MG63 (cell line): ENCODE measurements at regions not wholly inside any gene's neighbourhood (a gene's known extent, or its start where the extent isn't known, plus 50 kb on each side); places are given as distances from the start of the nearest gene placed in this dataset.
"Not testable (repeated sequence)": the region's sequence is repeated elsewhere in the genome, so short reads cannot be mapped to it uniquely, and the experiment has no call there.

Experiments
- DNase-seq: peaks from one replicate; pipeline ENCODE4 v3.0.0-alpha.2; 2020
- H3K27me3 ChIP-seq: fragments of 250-450 bp; sonication (Bioruptor Pico); 2 replicates; pipeline ENCODE4 v1.5.1; 2020; ENCODE audit warnings: mild to moderate bottlenecking, moderate library complexity
- H3K36me3 ChIP-seq: fragments of 250-450 bp; sonication (Bioruptor Pico); 2 replicates; pipeline ENCODE4 v1.5.1; 2020; ENCODE audit warnings: mild to moderate bottlenecking, moderate library complexity
- H3K4me3 ChIP-seq: fragments of 250-450 bp; sonication (Bioruptor Pico); 2 replicates; pipeline ENCODE4 v1.5.1; 2020; ENCODE audit warnings: mild to moderate bottlenecking, moderate library complexity
- H3K9me3 ChIP-seq: fragments of 250-450 bp; sonication (Bioruptor Pico); 2 replicates; pipeline ENCODE4 v1.5.1; 2020; ENCODE audit warnings: mild to moderate bottlenecking, moderate library complexity

GRCh38 chr10:83476211-83476610, 663.1 kb upstream of the GHITM start:
- H3K36me3 ChIP-seq: no peaks in the 10 kb centered on the region
- no peak for DNase-seq

GRCh38 chr10:83489161-83489560, 650.1 kb upstream of the GHITM start:
- no peak for DNase-seq
- H3K36me3 ChIP-seq: no peaks in the 10 kb centered on the region
- no peaks in the 10 kb centered on the region for H3K9me3 ChIP-seq
- no peaks in the 10 kb centered on the region for H3K27me3 ChIP-seq
- no peak overlapping the region for H3K4me3 ChIP-seq

More at GRCh38 chr10:83476211-83476610, 663.1 kb upstream of the GHITM start:
- Histone ChIP-seq H3K4me3 (no peak overlapping the region), H3K27me3 (no peaks in the 10 kb centered on the region), H3K9me3 (no peaks in the 10 kb centered on the region)

GRCh38 chr10:83492004-83492403, 647.3 kb upstream of the GHITM start:
- H3K27me3 ChIP-seq: no peaks in the 10 kb centered on the region
- H3K36me3 ChIP-seq: no peaks in the 10 kb centered on the region
- no peaks in the 10 kb centered on the region for H3K9me3 ChIP-seq
- no peak for DNase-seq
- H3K4me3 ChIP-seq: no peak overlapping the region

- Histone ChIP-seq H3K27me3 (no peaks in the 10 kb centered on the region), H3K9me3 (no peaks in the 10 kb centered on the region), H3K36me3 (no peaks in the 10 kb centered on the region), H3K4me3 (no peak overlapping the region)
- DNase-seq: no peak
Measured at GRCh38 chr10:83512681-83513080, 626.6 kb upstream of the GHITM start.

- no peaks in the 10 kb centered on the region for H3K9me3 ChIP-seq
- H3K4me3 ChIP-seq: no peak overlapping the region
- H3K27me3 ChIP-seq: no peaks in the 10 kb centered on the region
- DNase-seq: no peak
- no peaks in the 10 kb centered on the region for H3K36me3 ChIP-seq
Measured at GRCh38 chr10:83515001-83515400, 624.3 kb upstream of the GHITM start.

GRCh38 chr10:83516788-83517187, 622.5 kb upstream of the GHITM start:
- no peak overlapping the region for H3K4me3 ChIP-seq
- no peaks in the 10 kb centered on the region for H3K9me3 ChIP-seq
- no peak for DNase-seq
- no peaks in the 10 kb centered on the region for H3K27me3 ChIP-seq
- no peaks in the 10 kb centered on the region for H3K36me3 ChIP-seq

- no peaks in the 10 kb centered on the region for H3K27me3 ChIP-seq
- H3K36me3 ChIP-seq: no peaks in the 10 kb centered on the region
- H3K9me3 ChIP-seq: no peaks in the 10 kb centered on the region
- DNase-seq: no peak
- no peak overlapping the region for H3K4me3 ChIP-seq
Measured at GRCh38 chr10:83517456-83517855, 621.9 kb upstream of the GHITM start.

- Histone ChIP-seq H3K4me3 (no peak overlapping the region), H3K9me3 (no peaks in the 10 kb centered on the region), H3K36me3 (no peaks in the 10 kb centered on the region), H3K27me3 (no peaks in the 10 kb centered on the region)
- no peak for DNase-seq
Measured at GRCh38 chr10:83518779-83519178, 620.5 kb upstream of the GHITM start.

GRCh38 chr10:83520386-83520785, 618.9 kb upstream of the GHITM start:
- DNase-seq, H3K36me3 ChIP-seq, H3K9me3 ChIP-seq, H3K4me3 ChIP-seq, H3K27me3 ChIP-seq: not testable (repeated sequence)

GRCh38 chr10:83522456-83522855, 616.9 kb upstream of the GHITM start:
- Histone ChIP-seq H3K4me3 (no peak overlapping the region), H3K36me3 (no peaks in the 10 kb centered on the region), H3K27me3 (no peaks in the 10 kb centered on the region), H3K9me3 (no peaks in the 10 kb centered on the region)
- DNase-seq: no peak

GRCh38 chr10:83522881-83523386, 616.4 kb upstream of the GHITM start:
- Histone ChIP-seq H3K9me3 (no peaks in the 10 kb centered on the region), H3K27me3 (no peaks in the 10 kb centered on the region), H3K4me3 (no peak overlapping the region), H3K36me3 (no peaks in the 10 kb centered on the region)
- peak; percentile 70 for DNase-seq

- Histone ChIP-seq H3K27me3 (no peaks in the 10 kb centered on the region), H3K36me3 (no peaks in the 10 kb centered on the region), H3K9me3 (peaks cover 3% of the 10 kb centered on the region; the same call in 1 of the 2 replicates), H3K4me3 (no peak overlapping the region)
- DNase-seq: no peak
Measured at GRCh38 chr10:83527934-83528333, 611.4 kb upstream of the GHITM start.

GRCh38 chr10:83533290-83533689, 606.0 kb upstream of the GHITM start:
- no peak for DNase-seq
- Histone ChIP-seq H3K36me3 (no peaks in the 10 kb centered on the region), H3K27me3 (no peaks in the 10 kb centered on the region), H3K9me3 (peaks cover 3% of the 10 kb centered on the region; the same call in 1 of the 2 replicates), H3K4me3 (no peak overlapping the region)

- Histone ChIP-seq H3K9me3 (no peaks in the 10 kb centered on the region), H3K36me3 (no peaks in the 10 kb centered on the region), H3K27me3 (no peaks in the 10 kb centered on the region), H3K4me3 (no peak overlapping the region)
- DNase-seq: no peak
Measured at GRCh38 chr10:83536426-83536825, 602.9 kb upstream of the GHITM start.

- Histone ChIP-seq H3K27me3 (no peaks in the 10 kb centered on the region), H3K9me3 (no peaks in the 10 kb centered on the region), H3K36me3 (no peaks in the 10 kb centered on the region), H3K4me3 (no peak overlapping the region)
- no peak for DNase-seq
Measured at GRCh38 chr10:83538047-83538446, 601.3 kb upstream of the GHITM start.

- no peaks in the 10 kb centered on the region for H3K9me3 ChIP-seq
- peak; percentile 63 for DNase-seq
- H3K36me3 ChIP-seq: no peaks in the 10 kb centered on the region
Measured at GRCh38 chr10:83539528-83540308, 599.6 kb upstream of the GHITM start.

GRCh38 chr10:83541046-83541445, 598.3 kb upstream of the GHITM start:
- H3K27me3 ChIP-seq: no peaks in the 10 kb centered on the region
- H3K9me3 ChIP-seq: no peaks in the 10 kb centered on the region
- no peaks in the 10 kb centered on the region for H3K36me3 ChIP-seq
- DNase-seq: no peak
- no peak overlapping the region for H3K4me3 ChIP-seq

More at GRCh38 chr10:83539528-83540308, 599.6 kb upstream of the GHITM start:
- Histone ChIP-seq H3K4me3 (no peak overlapping the region), H3K27me3 (no peaks in the 10 kb centered on the region)

GRCh38 chr10:83542774-83543411, 596.4 kb upstream of the GHITM start:
- no peak overlapping the region for H3K4me3 ChIP-seq
- DNase-seq: no peak
- no peaks in the 10 kb centered on the region for H3K36me3 ChIP-seq
- no peaks in the 10 kb centered on the region for H3K27me3 ChIP-seq
- H3K9me3 ChIP-seq: no peaks in the 10 kb centered on the region
